ENCODE measurements at regions not wholly inside any gene's neighbourhood (a gene's known extent, or its start where the extent isn't known, plus 50 kb on each side); places are given as distances from the start of the nearest gene placed in this dataset.

- H3K4me3 ChIP-seq, result no peak overlapping the region
- H3K9me3 ChIP-seq (ENCODE audit: low read depth), result no peaks in the 10 kb centered on the region
- H3K27me3 ChIP-seq, result no peaks in the 10 kb centered on the region
- H3K4me1 ChIP-seq (ENCODE audit: low read depth), result peaks cover 28% of the 10 kb centered on the region
- TF ChIP-seq CTCF (IDR thresholded peaks at IDR 0.05; ENCODE audit: low read depth, low read length), result no peak
- H3K36me3 ChIP-seq, result no peaks in the 10 kb centered on the region
- no peak overlapping the region for H3K27ac ChIP-seq
- no peak for DNase-seq (ENCODE audit: low read depth in 1 of 2, low spot score in 1 of 2)
These were observed 232.6 kb upstream of the ANKRD55 start for GRCh38 chr5:56465769-56466135.

- H3K27me3 ChIP-seq, result no peaks in the 10 kb centered on the region
- no peak overlapping the region for H3K27ac ChIP-seq
- H3K36me3 ChIP-seq, result no peaks in the 10 kb centered on the region
- no peak overlapping the region for H3K4me3 ChIP-seq
- no peak for TF ChIP-seq CTCF (IDR thresholded peaks at IDR 0.05; ENCODE audit: low read depth, low read length)
- no peaks in the 10 kb centered on the region for H3K9me3 ChIP-seq (ENCODE audit: low read depth)
- DNase-seq (ENCODE audit: low read depth in 1 of 2, low spot score in 1 of 2), result no peak
- peaks cover 28% of the 10 kb centered on the region for H3K4me1 ChIP-seq (ENCODE audit: low read depth)
These were observed 232.0 kb upstream of the ANKRD55 start for GRCh38 chr5:56464935-56465768.

- Histone ChIP-seq H3K27ac (no peak overlapping the region), H3K9me3 (ENCODE audit: low read depth) (no peaks in the 10 kb centered on the region), H3K4me3 (no peak overlapping the region), H3K4me1 (ENCODE audit: low read depth) (peaks cover 28% of the 10 kb centered on the region), H3K27me3 (no peaks in the 10 kb centered on the region), H3K36me3 (no peaks in the 10 kb centered on the region)
- no peak for DNase-seq (ENCODE audit: low read depth in 1 of 2, low spot score in 1 of 2)
- TF ChIP-seq CTCF (IDR thresholded peaks at IDR 0.05; ENCODE audit: low read depth, low read length), result no peak
These were observed 230.9 kb upstream of the ANKRD55 start for GRCh38 chr5:56463944-56464571.

- DNase-seq (ENCODE audit: low read depth in 1 of 2, low spot score in 1 of 2), result no peak
- TF ChIP-seq CTCF (IDR thresholded peaks at IDR 0.05; ENCODE audit: low read depth, low read length), result no peak
- Histone ChIP-seq H3K4me1 (ENCODE audit: low read depth) (peaks cover 10% of the 10 kb centered on the region), H3K36me3 (no peaks in the 10 kb centered on the region), H3K27me3 (no peaks in the 10 kb centered on the region), H3K4me3 (no peak overlapping the region), H3K27ac (no peak overlapping the region), H3K9me3 (ENCODE audit: low read depth) (no peaks in the 10 kb centered on the region)
These were observed 228.5 kb upstream of the ANKRD55 start for GRCh38 chr5:56461584-56461983.

- Histone ChIP-seq H3K36me3 (no peaks in the 10 kb centered on the region), H3K4me1 (ENCODE audit: low read depth) (peaks cover 10% of the 10 kb centered on the region), H3K27me3 (no peaks in the 10 kb centered on the region), H3K4me3 (no peak overlapping the region), H3K27ac (no peak overlapping the region), H3K9me3 (ENCODE audit: low read depth) (no peaks in the 10 kb centered on the region)
- DNase-seq (ENCODE audit: low read depth in 1 of 2, low spot score in 1 of 2), result peak in 1 of 2 donors; percentile 30
- TF ChIP-seq CTCF (IDR thresholded peaks at IDR 0.05; ENCODE audit: low read depth, low read length), result no peak
These were observed 227.6 kb upstream of the ANKRD55 start for GRCh38 chr5:56460681-56461191.
